Activated CD8-positive, alpha-beta memory T cell treated with anti-CD3 and anti-CD28 coated beads for 36 hours (primary cell): ENCODE measurements at regions not wholly inside any gene's neighbourhood (a gene's known extent, or its start where the extent isn't known, plus 50 kb on each side); places are given as distances from the start of the nearest gene placed in this dataset.

Experiments
- CTCF ChIA-PET: fragments of 350-600 bp; sonication (Branson Sonifier 250); formaldehyde crosslinking; loops from one replicate; lab custom pipeline; 2021; ENCODE audit warnings: antibody characterized with exemption; lab: Charles Lee
- POLR2A ChIA-PET: fragments of 350-600 bp; sonication (Branson Sonifier 250); formaldehyde crosslinking; loops from one replicate; lab custom pipeline; 2021; ENCODE audit warnings: antibody characterized with exemption; lab: Charles Lee

DNA sequence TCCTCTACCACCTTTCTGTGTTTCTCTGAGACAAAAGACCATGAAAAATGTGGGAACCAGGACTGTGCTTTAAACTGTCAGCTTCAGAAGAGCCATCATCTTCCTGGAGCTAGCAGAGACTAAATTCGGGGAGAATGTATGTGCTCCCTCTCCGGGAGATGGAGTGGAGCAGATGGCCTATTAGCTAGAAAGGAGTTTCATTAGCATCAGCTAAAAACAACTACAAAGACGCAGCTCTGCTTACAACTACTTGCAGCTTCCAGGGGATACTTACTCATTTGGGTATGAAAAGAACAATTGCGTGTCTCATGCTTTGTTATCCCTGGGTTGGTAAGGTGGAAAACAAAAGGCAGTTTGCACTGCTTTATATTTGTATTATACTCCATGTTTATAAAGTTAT is 159.6 kb downstream of the MFSD1 start:
- POLR2A ChIA-PET = no interaction called here
- CTCF ChIA-PET = no interaction called here

DNA sequence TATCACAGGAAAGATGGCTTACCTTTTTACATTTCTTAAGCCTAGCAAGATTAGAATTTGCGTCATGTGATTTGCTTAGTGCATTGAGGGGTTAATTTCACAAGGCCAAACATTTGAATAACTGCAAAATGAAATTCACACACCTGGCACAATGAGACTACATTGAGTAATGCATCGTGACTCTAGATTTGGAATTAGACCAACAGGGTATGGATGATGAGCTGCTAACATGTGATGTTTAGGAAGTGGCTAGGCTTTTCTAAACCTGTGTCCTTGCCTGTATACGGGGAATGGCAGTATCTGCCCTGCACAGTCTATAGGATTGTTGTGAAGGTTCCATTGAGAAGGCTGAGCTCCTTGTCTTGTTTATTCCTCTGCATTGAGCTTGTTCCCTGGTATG is 160.1 kb downstream of the MFSD1 start:
- POLR2A ChIA-PET = no interaction called here
- CTCF ChIA-PET = no interaction called here

DNA sequence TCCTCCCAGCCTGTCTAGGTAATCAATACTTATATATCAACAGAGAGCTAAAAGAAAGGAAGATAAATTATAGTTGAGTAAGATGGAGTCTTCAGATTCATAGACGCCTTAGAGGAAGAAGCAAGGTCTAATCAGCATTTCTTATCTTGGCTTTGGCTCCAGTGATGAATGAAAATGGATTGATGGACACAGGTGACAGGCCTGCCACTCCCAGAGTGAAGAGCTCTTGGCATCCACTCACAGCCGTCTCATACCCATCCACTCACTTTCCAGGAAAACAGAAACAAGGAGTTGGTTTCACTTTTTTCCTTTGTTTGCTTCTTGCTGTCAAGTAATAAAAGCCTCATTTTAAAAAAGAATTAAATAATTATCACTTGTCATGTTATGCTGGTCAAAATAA is 168.2 kb downstream of the MFSD1 start:
- ChIA-PET POLR2A (no interaction called here), CTCF (no interaction called here)

DNA sequence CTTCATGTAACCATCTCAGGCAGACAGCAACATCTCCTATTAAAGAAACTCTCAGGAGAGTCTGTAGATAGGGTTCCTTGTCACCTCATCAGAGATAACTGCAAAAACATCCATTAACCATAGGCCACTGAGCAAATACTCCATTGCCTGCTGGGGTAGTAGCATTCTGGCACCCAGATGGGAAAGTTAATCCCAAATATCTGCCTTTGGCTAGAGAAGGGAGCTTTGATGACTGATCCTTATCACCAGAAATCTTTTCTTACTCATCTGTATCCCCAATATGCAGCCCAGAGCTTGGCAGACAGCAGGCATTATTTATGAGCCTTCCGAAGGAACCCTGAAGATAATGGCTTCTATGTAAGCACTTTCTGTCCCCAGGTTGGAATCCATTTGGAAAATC is 173.1 kb downstream of the MFSD1 start:
- ChIA-PET POLR2A (no interaction called here), CTCF (no interaction called here)

DNA sequence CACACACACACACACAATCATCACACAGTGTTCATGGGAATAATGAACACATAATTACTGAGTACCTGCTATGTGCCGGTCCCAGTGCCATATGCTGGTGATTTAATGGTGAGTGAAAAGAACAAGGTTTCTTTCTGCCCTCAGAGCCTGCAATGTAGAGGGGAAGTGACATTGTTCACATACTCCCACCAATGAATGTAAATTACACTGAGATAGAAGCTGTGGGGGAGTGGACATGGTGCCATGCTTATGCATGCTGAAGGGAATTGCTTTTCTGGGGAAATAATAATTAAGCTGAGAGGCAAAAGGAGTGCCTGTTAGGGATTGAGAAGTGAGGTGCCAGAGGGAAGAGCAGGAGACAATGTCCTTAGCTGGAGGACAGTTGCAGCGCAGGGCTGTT is 175.1 kb downstream of the MFSD1 start:
- POLR2A ChIA-PET = no interaction called here
- CTCF ChIA-PET = no interaction called here

DNA sequence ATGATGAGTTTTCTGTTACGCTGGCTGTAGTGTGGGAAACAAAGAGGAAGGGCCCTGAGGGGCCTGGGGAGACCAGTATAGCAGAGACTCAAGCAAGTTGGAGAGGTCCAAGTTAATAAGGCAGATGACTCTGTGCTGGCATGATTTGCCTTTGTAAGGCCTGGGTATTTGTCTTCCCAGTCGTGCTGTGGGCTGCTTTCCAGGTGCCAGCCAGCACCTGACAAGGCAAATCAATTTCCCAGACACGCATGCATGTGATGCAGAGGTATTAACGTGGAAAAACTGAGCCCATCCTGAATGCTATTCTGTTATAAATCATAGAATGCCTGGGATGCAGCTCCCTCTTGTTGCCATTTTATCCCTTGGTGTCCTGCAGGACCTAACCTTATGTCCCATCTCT is 175.6 kb downstream of the MFSD1 start:
- POLR2A ChIA-PET = no interaction called here

DNA sequence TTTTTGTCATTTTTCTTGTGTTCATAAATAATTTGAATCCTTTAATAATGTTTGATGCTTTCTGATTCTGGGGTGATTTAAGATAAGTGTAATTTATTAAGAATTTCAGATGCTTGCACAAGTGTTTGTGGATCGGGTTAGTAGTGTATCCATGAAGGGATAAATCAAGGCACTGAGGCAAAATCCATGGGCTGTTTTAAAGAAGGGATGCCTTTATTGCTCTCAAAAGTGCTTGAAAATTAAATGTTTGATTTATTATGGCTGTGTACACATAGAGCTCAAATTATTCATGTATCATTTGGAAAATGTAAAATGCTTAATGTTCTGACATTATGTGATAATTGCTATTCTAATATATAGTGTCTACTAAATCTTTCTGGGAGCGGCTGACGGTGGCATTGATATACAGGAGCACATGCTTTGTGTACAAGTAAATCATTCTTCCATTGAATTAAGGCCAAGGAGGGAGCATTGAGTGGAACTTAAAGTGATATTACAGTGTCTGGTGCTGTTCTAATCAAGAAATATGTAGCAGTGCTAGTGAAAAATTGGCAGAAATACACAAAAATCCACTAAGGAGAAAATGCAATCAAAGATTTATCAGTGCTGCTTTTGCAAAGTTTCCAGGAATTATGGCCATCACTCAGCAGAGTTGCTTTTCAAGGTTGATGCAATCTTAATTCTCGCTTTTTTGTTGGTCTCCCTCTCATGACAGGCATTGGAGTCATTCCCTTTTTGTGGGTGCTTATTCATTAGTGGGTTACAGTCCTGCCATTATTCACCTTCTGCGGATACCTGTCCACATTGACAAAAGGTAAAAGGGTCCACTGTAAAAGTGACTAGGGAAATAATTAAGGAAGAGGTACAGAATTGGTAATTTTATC is 181.6 kb downstream of the MFSD1 start:
- ChIA-PET POLR2A (no interaction called here), CTCF (no interaction called here)

More for the DNA sequence above, 175.6 kb downstream of the MFSD1 start:
- CTCF ChIA-PET = no interaction called here

DNA sequence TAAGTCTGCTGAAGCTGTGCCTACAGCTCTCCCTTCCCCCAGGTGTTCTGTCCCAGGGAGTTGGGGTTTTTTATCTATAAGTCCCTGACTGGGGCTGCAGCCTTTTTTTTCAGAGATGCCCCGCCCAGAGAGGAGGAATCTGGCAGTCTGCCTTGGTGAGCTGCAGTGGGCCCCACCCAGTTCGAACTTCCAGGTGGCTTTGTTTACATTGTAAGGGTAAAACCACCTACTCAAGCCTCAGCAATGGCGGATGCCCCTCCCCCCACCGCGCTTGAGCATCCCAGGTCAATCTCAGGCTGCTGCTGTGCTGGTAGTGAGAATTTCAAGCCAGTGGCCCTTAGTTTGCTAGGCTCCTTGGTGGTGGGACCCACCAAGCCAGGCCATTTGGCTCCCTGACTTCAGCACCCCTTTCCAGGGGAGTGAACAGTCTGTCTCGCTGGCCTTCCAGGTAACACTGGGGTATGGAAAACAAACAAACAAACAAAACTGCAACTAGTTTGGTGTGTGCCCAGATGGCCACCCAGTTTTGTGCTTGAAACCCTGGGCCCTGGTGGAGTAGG is 189.4 kb downstream of the MFSD1 start:
- CTCF ChIA-PET = interaction anchor here (0.6 kb wide), 1 partner anchor 486 kb away, joined by 4 read pairs; no protein-coding TSS in a partner anchor
- POLR2A ChIA-PET = no interaction called here

DNA sequence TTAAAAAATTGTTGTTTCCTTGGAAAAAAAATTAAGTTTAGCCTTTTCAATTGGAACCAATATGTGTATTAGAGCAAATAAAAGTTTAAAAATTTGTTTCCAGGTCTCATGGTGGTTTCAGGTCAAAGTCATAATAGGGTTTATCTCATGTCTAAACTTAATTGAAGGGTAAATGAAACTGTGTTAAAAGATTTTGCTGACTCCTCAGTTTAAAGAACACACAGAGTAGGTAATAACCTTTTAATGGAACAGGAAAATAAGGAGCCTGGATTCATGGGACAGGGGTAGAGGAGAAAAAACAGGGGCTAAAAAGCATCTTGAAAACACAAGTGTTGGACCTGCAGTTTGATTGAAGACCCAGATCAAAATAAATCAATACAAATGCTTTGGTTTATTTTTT is 190.6 kb downstream of the MFSD1 start:
- POLR2A ChIA-PET = no interaction called here
- CTCF ChIA-PET = no interaction called here

DNA sequence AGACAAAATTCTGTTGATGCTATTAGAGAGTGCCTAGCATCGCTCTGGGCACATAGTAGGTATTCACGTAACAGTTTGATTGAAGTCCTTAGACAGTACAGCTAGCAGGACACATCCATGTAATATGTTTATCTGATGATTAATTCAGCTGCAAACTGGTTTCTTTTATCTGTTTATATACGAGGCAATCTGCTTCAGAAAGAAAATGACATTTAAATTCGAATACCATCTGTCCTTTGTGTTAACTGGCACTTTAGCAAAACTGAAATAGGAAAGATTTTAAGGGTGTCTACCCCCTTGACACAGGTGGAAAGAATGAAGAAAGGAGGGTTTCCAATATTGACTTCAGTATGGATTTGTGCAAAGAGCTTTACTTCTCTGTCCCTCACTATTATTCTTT is 192.5 kb downstream of the MFSD1 start:
- ChIA-PET CTCF (no interaction called here), POLR2A (no interaction called here)

DNA sequence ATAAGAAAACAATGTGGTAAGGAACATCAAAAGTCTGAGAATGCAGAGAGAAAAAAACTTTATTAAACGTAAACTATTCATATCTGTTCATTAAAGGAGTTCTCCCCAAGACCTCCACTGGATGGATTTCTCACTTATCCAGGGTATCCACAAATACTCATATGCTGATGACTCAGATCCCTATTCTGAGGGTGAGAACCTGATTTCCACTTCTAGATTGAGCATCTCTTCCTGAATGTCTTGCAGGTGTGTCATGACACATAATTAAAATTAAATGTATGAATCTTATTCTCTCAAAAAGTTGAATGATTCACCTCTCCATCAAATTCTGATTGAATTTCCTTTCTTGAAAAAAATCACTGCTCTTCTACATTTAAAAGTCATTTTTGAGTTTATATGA is 199.9 kb downstream of the MFSD1 start:
- CTCF ChIA-PET = no interaction called here
- POLR2A ChIA-PET = no interaction called here

DNA sequence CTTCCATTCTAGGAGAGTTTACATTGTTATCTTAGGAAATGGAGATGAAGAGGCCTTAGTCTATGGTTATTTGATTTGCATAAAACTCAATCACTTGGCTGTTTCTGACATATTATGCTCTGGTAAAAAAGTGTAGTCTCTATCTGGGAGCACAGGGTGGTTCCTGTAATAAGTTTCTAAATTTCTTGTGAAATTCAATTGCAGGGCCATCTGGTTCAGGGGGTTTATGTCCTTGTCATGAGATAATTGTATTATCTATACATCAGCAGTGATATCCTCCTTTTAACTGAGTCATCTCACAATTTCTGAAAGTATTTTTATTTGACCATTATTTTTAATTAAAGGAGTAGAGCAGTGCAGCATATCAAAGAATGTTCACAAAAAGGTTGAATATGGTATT is 203.3 kb downstream of the MFSD1 start:
- ChIA-PET CTCF (no interaction called here), POLR2A (no interaction called here)

DNA sequence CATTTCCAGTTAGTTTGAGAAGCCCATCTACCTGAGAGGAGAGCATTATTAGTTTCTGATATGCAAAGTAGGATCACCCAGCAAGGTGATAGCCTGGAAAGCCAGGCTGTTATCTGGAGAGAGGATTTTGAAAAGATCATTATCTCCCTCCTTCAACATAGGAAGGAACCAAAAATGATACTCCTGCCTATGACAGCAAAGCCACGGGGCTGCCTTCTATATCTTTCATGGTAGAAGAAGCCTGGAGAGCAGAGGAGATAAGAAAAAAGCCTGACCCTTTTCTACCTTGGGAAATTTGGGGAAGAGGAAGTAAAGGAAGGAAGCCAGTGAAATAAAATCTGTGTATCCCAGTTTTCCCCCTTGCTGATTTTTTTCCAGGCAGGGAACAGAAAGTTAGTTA is 205.5 kb downstream of the MFSD1 start:
- ChIA-PET CTCF (no interaction called here), POLR2A (no interaction called here)

DNA sequence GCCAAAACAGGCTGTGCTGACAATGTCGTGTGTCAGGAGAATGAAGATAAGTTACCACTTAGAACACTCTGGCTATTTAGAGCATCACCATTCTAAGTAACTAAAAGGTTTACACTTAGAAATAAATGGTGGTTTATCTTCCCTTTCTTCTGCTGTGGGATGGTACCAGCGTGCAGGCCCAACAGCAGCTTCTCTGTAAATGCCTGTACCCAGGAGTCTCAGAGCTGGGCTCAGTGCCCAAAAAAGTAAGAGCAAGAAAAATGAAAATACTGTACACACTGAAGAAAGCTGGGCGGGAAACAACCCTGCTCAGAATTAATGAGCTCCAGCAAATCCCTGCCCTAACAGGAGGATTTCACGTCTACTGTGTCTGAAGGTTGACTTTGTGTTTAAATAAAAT is 206.5 kb downstream of the MFSD1 start:
- ChIA-PET POLR2A (no interaction called here), CTCF (no interaction called here)

DNA sequence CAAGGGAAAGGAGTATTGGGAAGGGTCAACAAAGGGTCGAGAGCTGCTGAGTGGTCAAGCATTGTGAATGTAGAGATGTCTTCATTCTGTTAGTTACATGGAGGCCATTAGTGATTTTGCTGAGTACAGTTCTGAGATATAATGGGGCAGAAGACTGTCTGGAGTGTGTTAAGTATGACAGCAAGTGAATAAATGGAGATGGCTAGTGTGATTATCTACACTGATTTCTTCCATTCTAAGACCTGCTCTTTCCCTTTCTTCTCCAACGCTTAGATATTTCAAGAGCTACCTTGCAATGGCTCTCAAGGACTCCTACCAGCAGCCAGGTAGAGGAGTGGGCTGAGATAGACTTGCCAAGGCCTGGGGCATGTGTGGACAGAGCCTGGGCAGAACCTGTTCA is 216.5 kb downstream of the MFSD1 start:
- POLR2A ChIA-PET = no interaction called here
- CTCF ChIA-PET = no interaction called here

DNA sequence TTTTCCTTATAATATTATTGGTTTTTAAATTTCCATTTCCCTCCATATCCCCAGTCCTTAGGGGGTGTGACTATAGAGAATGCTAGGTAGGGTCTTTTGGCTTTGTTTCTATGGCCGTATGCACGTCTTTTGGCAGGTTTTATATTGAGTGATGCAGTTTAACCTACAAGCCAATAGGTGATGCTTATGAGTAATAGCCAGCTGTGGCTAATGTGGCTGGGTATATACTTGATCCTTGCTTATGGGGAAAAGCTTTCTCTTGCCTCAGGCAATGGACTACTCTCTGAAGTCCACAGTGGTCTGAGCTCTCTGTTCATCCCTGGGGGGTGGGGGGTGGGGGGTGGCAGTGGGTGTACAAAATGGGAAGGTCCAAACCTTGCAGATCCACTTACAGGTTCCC is 223.9 kb downstream of the MFSD1 start:
- CTCF ChIA-PET = no interaction called here

DNA sequence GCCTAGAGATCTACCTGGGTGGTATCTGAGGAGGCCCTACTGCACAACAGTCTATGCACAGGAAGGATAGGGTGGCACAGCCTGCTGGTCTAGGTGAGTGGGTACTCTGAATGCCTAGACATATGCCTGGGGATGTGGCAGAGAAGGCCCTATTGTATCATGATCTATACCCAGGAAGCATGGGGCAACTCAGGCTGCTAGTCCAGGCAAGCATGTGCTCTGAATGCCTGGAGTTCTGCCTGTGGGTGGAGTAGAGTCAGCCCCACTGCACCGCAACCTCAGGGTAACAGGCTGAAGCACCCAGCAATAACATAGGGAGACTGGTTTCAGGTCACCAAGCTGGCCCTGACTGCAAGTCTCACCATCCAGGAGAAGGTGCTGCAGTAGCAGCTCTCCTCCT is 224.7 kb downstream of the MFSD1 start:
- CTCF ChIA-PET = no interaction called here
- POLR2A ChIA-PET = no interaction called here

More for the DNA sequence above, 223.9 kb downstream of the MFSD1 start:
- POLR2A ChIA-PET = no interaction called here

DNA sequence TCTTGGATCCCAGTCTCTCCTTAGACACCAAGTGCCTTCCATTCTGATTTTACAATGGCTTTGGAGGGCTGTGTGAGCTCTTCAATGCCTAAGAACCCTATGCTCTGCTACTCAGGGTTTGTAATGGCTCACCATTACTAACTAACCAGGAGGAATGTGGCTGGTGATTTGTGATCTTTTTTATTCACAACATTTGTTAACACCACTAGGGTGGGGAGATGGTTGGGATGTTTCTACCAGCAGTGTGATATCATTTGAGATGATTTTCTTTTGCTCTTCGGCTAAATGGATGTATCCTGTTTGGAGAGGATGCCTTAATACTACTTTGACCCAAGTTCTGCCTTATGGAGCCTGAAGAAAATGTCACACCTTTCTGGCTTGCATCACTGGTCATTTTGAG is 226.9 kb downstream of the MFSD1 start:
- POLR2A ChIA-PET = no interaction called here
- CTCF ChIA-PET = no interaction called here

DNA sequence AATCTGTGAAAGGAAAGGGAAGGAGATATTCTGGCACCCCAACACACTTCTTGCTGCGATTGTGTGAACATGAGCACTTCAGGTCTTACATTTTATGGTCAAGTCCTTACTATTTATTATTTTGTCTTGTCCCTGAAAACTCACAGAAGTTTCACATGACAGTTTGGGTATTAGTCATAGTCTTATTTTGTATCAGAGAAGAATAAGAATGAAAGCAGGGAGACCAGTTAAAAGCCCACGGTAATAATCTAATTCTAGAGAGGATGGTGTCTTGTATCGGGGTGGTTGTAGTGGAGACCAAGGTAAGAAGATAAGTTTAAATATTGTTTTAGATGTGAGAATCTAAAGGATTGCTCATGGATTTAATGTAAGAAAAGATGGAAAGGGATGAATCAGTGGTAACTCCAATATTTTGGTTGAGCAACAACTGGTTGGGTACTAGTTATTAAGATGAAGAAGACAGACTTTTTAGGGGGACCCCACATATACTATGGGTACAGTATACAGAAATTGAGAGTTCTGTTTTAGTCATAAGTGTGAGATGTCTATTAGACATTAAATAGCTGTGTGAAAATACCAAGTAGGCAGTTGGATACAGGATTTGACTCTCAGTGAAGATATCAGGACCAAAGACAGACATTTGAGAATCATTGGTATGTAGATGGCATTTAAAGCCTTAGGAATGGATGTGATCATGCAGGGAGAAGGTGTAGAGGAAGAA is 227.6 kb downstream of the MFSD1 start:
- CTCF ChIA-PET = no interaction called here

DNA sequence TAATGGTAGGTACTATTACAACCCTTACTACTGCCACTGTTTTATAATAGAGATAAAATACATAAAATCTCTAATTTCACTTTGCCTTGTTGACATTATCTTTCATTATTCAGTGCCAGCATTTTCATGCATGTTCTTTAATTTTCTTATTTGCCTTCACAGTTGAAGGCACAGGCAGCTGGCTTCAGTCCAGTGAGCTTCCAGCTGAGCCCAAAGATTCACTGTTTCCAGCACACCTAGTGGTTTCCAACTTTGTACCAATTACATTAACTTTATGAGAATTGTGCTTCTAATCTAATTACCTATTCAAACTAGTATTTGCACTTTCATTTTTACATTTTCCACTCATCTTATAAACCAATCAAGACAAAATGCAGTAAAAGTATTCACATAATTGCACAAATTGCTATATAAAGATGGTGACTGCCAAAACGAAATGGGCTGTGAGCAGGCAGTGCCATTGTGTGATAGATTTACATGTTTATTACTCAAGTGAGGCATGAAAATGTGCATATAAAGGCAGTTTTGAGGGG is 228.3 kb downstream of the MFSD1 start:
- ChIA-PET CTCF (no interaction called here), POLR2A (no interaction called here)

More for the DNA sequence above, 227.6 kb downstream of the MFSD1 start:
- POLR2A ChIA-PET = no interaction called here
